Activated T-cell treated with anti-CD3 and anti-CD28 coated beads, Interleukin-2, amount 50 U/mL, for 24 hours (primary cell): ENCODE measurements at regions not wholly inside any gene's neighbourhood (a gene's known extent, or its start where the extent isn't known, plus 50 kb on each side); places are given as distances from the start of the nearest gene placed in this dataset.

Source experiments
- DNase-seq: peaks from one replicate; pipeline ENCODE4 v3.0.0-alpha.2; 2020
- H3K27ac Mint-ChIP-seq: 2 replicates; pipeline ENCODE4 v1.8.0; 2020; ENCODE audit warnings: mild to moderate bottlenecking, mixed read lengths
- H3K27me3 Mint-ChIP-seq: 2 replicates; pipeline ENCODE4 v1.8.0; 2020; ENCODE audit warnings: mixed read lengths
- H3K36me3 Mint-ChIP-seq: 2 replicates; pipeline ENCODE4 v1.8.0; 2020; ENCODE audit warnings: low read depth, mixed read lengths
- H3K4me1 Mint-ChIP-seq: 2 replicates; pipeline ENCODE4 v1.8.0; 2020; ENCODE audit warnings: low read depth, mixed read lengths
- H3K4me3 Mint-ChIP-seq: 2 replicates; pipeline ENCODE4 v1.8.0; 2020; ENCODE audit warnings: mild to moderate bottlenecking, moderate library complexity, mixed read lengths
- H3K9me3 Mint-ChIP-seq: 2 replicates; pipeline ENCODE4 v1.8.0; 2020; ENCODE audit warnings: mixed read lengths

- Mint-ChIP-seq H3K36me3 (no peaks in the 10 kb centered on the region), H3K4me3 (no peak overlapping the region), H3K27ac (no peak overlapping the region), H3K27me3 (no peaks in the 10 kb centered on the region), H3K4me1 (no peaks in the 10 kb centered on the region), H3K9me3 (peaks cover 5% of the 10 kb centered on the region)
- DNase-seq, result no peak
Observed at GRCh38 chr2:211144078-211144477, 587.7 kb downstream of the CPS1 start.

GRCh38 chr2:211144974-211145665 lies 588.7 kb downstream of the CPS1 start:
- no peaks in the 10 kb centered on the region for H3K36me3 Mint-ChIP-seq
- no peak overlapping the region for H3K4me3 Mint-ChIP-seq
- peaks cover 5% of the 10 kb centered on the region for H3K9me3 Mint-ChIP-seq
- no peak overlapping the region for H3K27ac Mint-ChIP-seq
- DNase-seq, result no peak
- no peaks in the 10 kb centered on the region for H3K4me1 Mint-ChIP-seq
- no peaks in the 10 kb centered on the region for H3K27me3 Mint-ChIP-seq

- Mint-ChIP-seq H3K27me3 (no peaks in the 10 kb centered on the region), H3K36me3 (no peaks in the 10 kb centered on the region), H3K4me1 (no peaks in the 10 kb centered on the region), H3K4me3 (no peak overlapping the region), H3K9me3 (peaks cover 3% of the 10 kb centered on the region), H3K27ac (no peak overlapping the region)
- no peak for DNase-seq
Observed at GRCh38 chr2:211149731-211150130, 593.3 kb downstream of the CPS1 start.

- no peak for DNase-seq
- H3K27me3 Mint-ChIP-seq, result no peaks in the 10 kb centered on the region
- H3K4me3 Mint-ChIP-seq, result no peak overlapping the region
- no peak overlapping the region for H3K27ac Mint-ChIP-seq
- H3K9me3 Mint-ChIP-seq, result no peaks in the 10 kb centered on the region
- no peaks in the 10 kb centered on the region for H3K4me1 Mint-ChIP-seq
- no peaks in the 10 kb centered on the region for H3K36me3 Mint-ChIP-seq
Observed at GRCh38 chr2:211157211-211157610, 600.8 kb downstream of the CPS1 start.

GRCh38 chr2:211157856-211158463 lies 601.6 kb downstream of the CPS1 start:
- H3K4me3 Mint-ChIP-seq, result no peak overlapping the region
- H3K9me3 Mint-ChIP-seq, result no peaks in the 10 kb centered on the region
- H3K27me3 Mint-ChIP-seq, result no peaks in the 10 kb centered on the region
- no peaks in the 10 kb centered on the region for H3K36me3 Mint-ChIP-seq
- no peak overlapping the region for H3K27ac Mint-ChIP-seq
- H3K4me1 Mint-ChIP-seq, result no peaks in the 10 kb centered on the region
- peak; percentile 64 for DNase-seq

GRCh38 chr2:211159972-211160371 lies 603.6 kb downstream of the CPS1 start:
- H3K4me1 Mint-ChIP-seq, result no peaks in the 10 kb centered on the region
- H3K36me3 Mint-ChIP-seq, result no peaks in the 10 kb centered on the region
- no peaks in the 10 kb centered on the region for H3K9me3 Mint-ChIP-seq
- H3K27me3 Mint-ChIP-seq, result no peaks in the 10 kb centered on the region
- H3K4me3 Mint-ChIP-seq, result no peak overlapping the region
- DNase-seq, result no peak
- H3K27ac Mint-ChIP-seq, result no peak overlapping the region

- Mint-ChIP-seq H3K9me3 (no peaks in the 10 kb centered on the region), H3K27me3 (no peaks in the 10 kb centered on the region), H3K4me3 (no peak overlapping the region), H3K4me1 (no peaks in the 10 kb centered on the region), H3K36me3 (no peaks in the 10 kb centered on the region), H3K27ac (no peak overlapping the region)
- DNase-seq, result no peak
Observed at GRCh38 chr2:211161236-211161635, 604.8 kb downstream of the CPS1 start.

- no peak for DNase-seq
- Mint-ChIP-seq H3K4me3 (no peak overlapping the region), H3K36me3 (no peaks in the 10 kb centered on the region), H3K4me1 (no peaks in the 10 kb centered on the region), H3K9me3 (no peaks in the 10 kb centered on the region), H3K27me3 (no peaks in the 10 kb centered on the region), H3K27ac (no peak overlapping the region)
Observed at GRCh38 chr2:211162911-211163310, 606.5 kb downstream of the CPS1 start.

- H3K27ac Mint-ChIP-seq, result no peak overlapping the region
- no peaks in the 10 kb centered on the region for H3K4me1 Mint-ChIP-seq
- H3K36me3 Mint-ChIP-seq, result no peaks in the 10 kb centered on the region
- H3K27me3 Mint-ChIP-seq, result no peaks in the 10 kb centered on the region
- no peak overlapping the region for H3K4me3 Mint-ChIP-seq
- H3K9me3 Mint-ChIP-seq, result no peaks in the 10 kb centered on the region
- DNase-seq, result no peak
Observed at GRCh38 chr2:211170843-211171242, 614.4 kb downstream of the CPS1 start.

GRCh38 chr2:211174021-211174420 lies 617.6 kb downstream of the CPS1 start:
- H3K27me3 Mint-ChIP-seq, result no peaks in the 10 kb centered on the region
- H3K27ac Mint-ChIP-seq, result no peak overlapping the region
- H3K9me3 Mint-ChIP-seq, result no peaks in the 10 kb centered on the region
- H3K36me3 Mint-ChIP-seq, result no peaks in the 10 kb centered on the region
- H3K4me3 Mint-ChIP-seq, result no peak overlapping the region
- no peaks in the 10 kb centered on the region for H3K4me1 Mint-ChIP-seq
- DNase-seq, result no peak

GRCh38 chr2:211174631-211175030 lies 618.2 kb downstream of the CPS1 start:
- H3K4me1 Mint-ChIP-seq, result no peaks in the 10 kb centered on the region

GRCh38 chr2:211175956-211176355 lies 619.6 kb downstream of the CPS1 start:
- Mint-ChIP-seq H3K9me3 (no peaks in the 10 kb centered on the region), H3K27ac (no peak overlapping the region), H3K36me3 (no peaks in the 10 kb centered on the region), H3K4me1 (no peaks in the 10 kb centered on the region), H3K4me3 (no peak overlapping the region), H3K27me3 (no peaks in the 10 kb centered on the region)
- DNase-seq, result no peak

More at GRCh38 chr2:211174631-211175030, 618.2 kb downstream of the CPS1 start:
- no peak overlapping the region for H3K4me3 Mint-ChIP-seq
- DNase-seq, result no peak
- H3K9me3 Mint-ChIP-seq, result no peaks in the 10 kb centered on the region
- no peaks in the 10 kb centered on the region for H3K36me3 Mint-ChIP-seq
- no peaks in the 10 kb centered on the region for H3K27me3 Mint-ChIP-seq
- H3K27ac Mint-ChIP-seq, result no peak overlapping the region

- no peaks in the 10 kb centered on the region for H3K36me3 Mint-ChIP-seq
- no peaks in the 10 kb centered on the region for H3K9me3 Mint-ChIP-seq
- no peaks in the 10 kb centered on the region for H3K27me3 Mint-ChIP-seq
- H3K4me3 Mint-ChIP-seq, result no peak overlapping the region
- no peaks in the 10 kb centered on the region for H3K4me1 Mint-ChIP-seq
- no peak overlapping the region for H3K27ac Mint-ChIP-seq
- no peak for DNase-seq
Observed at GRCh38 chr2:211176514-211177141, 620.2 kb downstream of the CPS1 start.

GRCh38 chr2:211181626-211182025 lies 625.2 kb downstream of the CPS1 start:
- Mint-ChIP-seq H3K27ac (no peak overlapping the region), H3K4me3 (no peak overlapping the region), H3K36me3 (no peaks in the 10 kb centered on the region), H3K9me3 (no peaks in the 10 kb centered on the region), H3K27me3 (no peaks in the 10 kb centered on the region), H3K4me1 (no peaks in the 10 kb centered on the region)
- no peak for DNase-seq

GRCh38 chr2:211187602-211188001 lies 631.2 kb downstream of the CPS1 start:
- no peaks in the 10 kb centered on the region for H3K9me3 Mint-ChIP-seq
- H3K27me3 Mint-ChIP-seq, result no peaks in the 10 kb centered on the region
- no peak overlapping the region for H3K27ac Mint-ChIP-seq
- no peak overlapping the region for H3K4me3 Mint-ChIP-seq
- H3K36me3 Mint-ChIP-seq, result no peaks in the 10 kb centered on the region
- H3K4me1 Mint-ChIP-seq, result no peaks in the 10 kb centered on the region
- DNase-seq, result no peak
